ENCODE measurements at regions not wholly inside any gene's neighbourhood (a gene's known extent, or its start where the extent isn't known, plus 50 kb on each side); places are given as distances from the start of the nearest gene placed in this dataset.

GRCh38 chr15:97174886-97175540, 785.5 kb upstream of the ARRDC4 start:
- DNase-seq (ENCODE audit: low read depth), result no peak

GRCh38 chr15:97177151-97177577, 783.3 kb upstream of the ARRDC4 start:
- no peak for DNase-seq (ENCODE audit: low read depth)

- no peak for DNase-seq (ENCODE audit: low read depth)
These were observed 777.9 kb upstream of the ARRDC4 start for GRCh38 chr15:97182581-97182980.

GRCh38 chr15:97189162-97189780, 771.2 kb upstream of the ARRDC4 start:
- no peak for DNase-seq (ENCODE audit: low read depth)

- no peak for DNase-seq (ENCODE audit: low read depth)
These were observed 765.8 kb upstream of the ARRDC4 start for GRCh38 chr15:97194750-97195149.

- no peak for DNase-seq (ENCODE audit: low read depth)
These were observed 764.2 kb upstream of the ARRDC4 start for GRCh38 chr15:97196048-97197014.

- no peak for DNase-seq (ENCODE audit: low read depth)
These were observed 761.0 kb upstream of the ARRDC4 start for GRCh38 chr15:97199393-97200051.

GRCh38 chr15:97200161-97200560, 760.3 kb upstream of the ARRDC4 start:
- no peak for DNase-seq (ENCODE audit: low read depth)

- no peak for DNase-seq (ENCODE audit: low read depth)
These were observed 750.2 kb upstream of the ARRDC4 start for GRCh38 chr15:97210277-97210676.

- DNase-seq (ENCODE audit: low read depth), result no peak
These were observed 744.9 kb upstream of the ARRDC4 start for GRCh38 chr15:97215629-97216028.

- DNase-seq (ENCODE audit: low read depth), result no peak
These were observed 736.3 kb upstream of the ARRDC4 start for GRCh38 chr15:97224191-97224641.

- no peak for DNase-seq (ENCODE audit: low read depth)
These were observed 725.5 kb upstream of the ARRDC4 start for GRCh38 chr15:97234851-97235610.

GRCh38 chr15:97235611-97235985, 724.9 kb upstream of the ARRDC4 start:
- DNase-seq (ENCODE audit: low read depth), result no peak

- DNase-seq (ENCODE audit: low read depth), result no peak
These were observed 724.4 kb upstream of the ARRDC4 start for GRCh38 chr15:97236140-97236539.

GRCh38 chr15:97237160-97237559, 723.3 kb upstream of the ARRDC4 start:
- no peak for DNase-seq (ENCODE audit: low read depth)

GRCh38 chr15:97248376-97248775, 712.1 kb upstream of the ARRDC4 start:
- DNase-seq (ENCODE audit: low read depth), result no peak

GRCh38 chr15:97259943-97260342, 700.6 kb upstream of the ARRDC4 start:
- DNase-seq (ENCODE audit: low read depth), result no peak

GRCh38 chr15:97301166-97301565, 659.3 kb upstream of the ARRDC4 start:
- no peak for DNase-seq (ENCODE audit: low read depth)

- no peak for DNase-seq (ENCODE audit: low read depth)
These were observed 644.1 kb upstream of the ARRDC4 start for GRCh38 chr15:97316362-97316761.

GRCh38 chr15:97317163-97317562, 643.3 kb upstream of the ARRDC4 start:
- DNase-seq (ENCODE audit: low read depth), result no peak

GRCh38 chr15:97319291-97319690, 641.2 kb upstream of the ARRDC4 start:
- DNase-seq (ENCODE audit: low read depth), result no peak

All from activated T-cell treated with anti-CD3 and anti-CD28 coated beads for 48 hours (primary cell).